Right lobe of liver (tissue), 6 donors: ENCODE measurements at regions not wholly inside any gene's neighbourhood (a gene's known extent, or its start where the extent isn't known, plus 50 kb on each side); places are given as distances from the start of the nearest gene placed in this dataset.

Experiments
- ATAC-seq, 4 donors: fragments of 200-7000 bp; cut with Tn5 transposase; one replicate each; pipeline ENCODE4 v1.9.1; 2020; ENCODE audit warnings: mild to moderate bottlenecking in 4 of 4, moderate library complexity in 4 of 4
- DNase-seq, 3 donors: peaks; one replicate each; pipeline ENCODE4 v3.0.0-alpha.2; 2020
- H3K27ac ChIP-seq, 3 donors: fragments of 200-600 bp; one replicate each; pipeline ENCODE4 v1.8.0; 2022
- H3K27me3 ChIP-seq, 2 donors: fragments of 200-600 bp; one replicate each; pipeline ENCODE4 v1.8.0; 2022
- H3K36me3 ChIP-seq, 4 donors: fragments of 200-600 bp; sonication (generic) in 1 of 4; one replicate each; pipeline versions ENCODE4 v1.5.1 to v1.8.0; 2017 to 2022; ENCODE audit warnings: control low read depth in 1 of 4
- H3K4me1 ChIP-seq, 4 donors: fragments of 200-600 bp; sonication (generic) in 1 of 4; one replicate each; pipeline versions ENCODE4 v1.5.1 to v1.8.0; 2017 to 2022; ENCODE audit warnings: control low read depth in 1 of 4
- H3K4me3 ChIP-seq, 3 donors: fragments of 200-600 bp; one replicate each; pipeline ENCODE4 v1.8.0; 2022
- H3K9me3 ChIP-seq, 4 donors: fragments of 200-600 bp; sonication (generic) in 1 of 4; one replicate each; pipeline versions ENCODE4 v1.5.1 to v1.8.0; 2017 to 2022; ENCODE audit warnings: control low read depth in 1 of 4
- POLR2A ChIP-seq: fragments of 450-650 bp; IDR thresholded peaks from one replicate; pipeline ENCODE4 v1.6.1; 2017; ENCODE audit warnings: antibody characterized with exemption, mild to moderate bottlenecking
- WGBS: methylation state at CpG from one replicate; pipeline ENCODE4 v1.1.6; 2018; ENCODE audit warnings: low coverage, low lambda C conversion rate; ENCODE audit not compliant: insufficient coverage; ENCODE audit errors: missing lambda C conversion rate; 5-methylcytosine and 5-hydroxymethylcytosine counted together
- intact Hi-C, 2 donors: fragments of 100-400 bp; cut with DNase I; formaldehyde crosslinking; loops; one replicate each; pipeline versions ENCODE4 v1.11.2 to v1.14.1; 2022
- TF ChIP-seq, protein P1 (sequence below), 4 donors: fragments of 200-600 bp in 3 of 4; fragments of 450-650 bp in 1 of 4; IDR thresholded peaks; one replicate each; pipeline versions ENCODE4 v1.5.1 to v1.8.0; 2016 to 2022; ENCODE audit warnings: antibody characterized with exemption in 4 of 4, mild to moderate bottlenecking in 2 of 4
- donor health status: DM: no; HTN: yes; CAD: no.
- donor health status: DM: no; HTN: no; CAD: no.
- donor health status: DM: no; HTN: no; CAD: no.
- donor health status: DM: no; HTN: yes; CAD: no.
- donor health status: DM: no; HTN: yes; CAD: no.

DNA sequence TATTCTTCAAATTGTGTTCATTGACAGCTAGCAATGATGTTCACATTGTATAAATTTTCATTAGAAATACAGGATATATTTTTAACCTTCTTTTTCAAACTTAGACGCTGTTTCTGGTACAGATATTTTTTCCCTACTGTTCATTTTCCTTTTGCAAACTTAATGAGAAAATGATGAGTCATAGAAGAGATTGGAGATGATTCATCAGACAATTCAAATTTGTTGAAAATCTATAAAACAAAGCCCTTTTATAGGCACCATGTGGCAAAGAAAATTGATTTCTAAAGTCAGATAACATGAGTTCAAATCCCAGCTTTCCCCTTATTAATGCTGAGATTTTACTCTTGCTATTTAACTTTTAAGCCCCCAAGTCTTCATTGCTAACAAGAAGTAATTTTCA is 728.8 kb upstream of the DDX18 start:
- ATAC-seq (no peak), DNase-seq (no peak)
- no peaks in the 10 kb centered on the region for H3K9me3 ChIP-seq
- WGBS = 40% methylated on average over 1 of the region's 1 CpG
- no peaks in the 10 kb centered on the region for H3K36me3 ChIP-seq
- H3K27ac ChIP-seq = no peak overlapping the region
- no peak overlapping the region for H3K4me3 ChIP-seq
- H3K27me3 ChIP-seq = no peaks in the 10 kb centered on the region
- no peaks in the 10 kb centered on the region for H3K4me1 ChIP-seq
- intact Hi-C loops = no loop called here
- no peak for TF ChIP-seq POLR2A
- TF ChIP-seq, protein P1, sequence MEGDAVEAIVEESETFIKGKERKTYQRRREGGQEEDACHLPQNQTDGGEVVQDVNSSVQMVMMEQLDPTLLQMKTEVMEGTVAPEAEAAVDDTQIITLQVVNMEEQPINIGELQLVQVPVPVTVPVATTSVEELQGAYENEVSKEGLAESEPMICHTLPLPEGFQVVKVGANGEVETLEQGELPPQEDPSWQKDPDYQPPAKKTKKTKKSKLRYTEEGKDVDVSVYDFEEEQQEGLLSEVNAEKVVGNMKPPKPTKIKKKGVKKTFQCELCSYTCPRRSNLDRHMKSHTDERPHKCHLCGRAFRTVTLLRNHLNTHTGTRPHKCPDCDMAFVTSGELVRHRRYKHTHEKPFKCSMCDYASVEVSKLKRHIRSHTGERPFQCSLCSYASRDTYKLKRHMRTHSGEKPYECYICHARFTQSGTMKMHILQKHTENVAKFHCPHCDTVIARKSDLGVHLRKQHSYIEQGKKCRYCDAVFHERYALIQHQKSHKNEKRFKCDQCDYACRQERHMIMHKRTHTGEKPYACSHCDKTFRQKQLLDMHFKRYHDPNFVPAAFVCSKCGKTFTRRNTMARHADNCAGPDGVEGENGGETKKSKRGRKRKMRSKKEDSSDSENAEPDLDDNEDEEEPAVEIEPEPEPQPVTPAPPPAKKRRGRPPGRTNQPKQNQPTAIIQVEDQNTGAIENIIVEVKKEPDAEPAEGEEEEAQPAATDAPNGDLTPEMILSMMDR (IDR thresholded peaks at IDR 0.05) = no peak

DNA sequence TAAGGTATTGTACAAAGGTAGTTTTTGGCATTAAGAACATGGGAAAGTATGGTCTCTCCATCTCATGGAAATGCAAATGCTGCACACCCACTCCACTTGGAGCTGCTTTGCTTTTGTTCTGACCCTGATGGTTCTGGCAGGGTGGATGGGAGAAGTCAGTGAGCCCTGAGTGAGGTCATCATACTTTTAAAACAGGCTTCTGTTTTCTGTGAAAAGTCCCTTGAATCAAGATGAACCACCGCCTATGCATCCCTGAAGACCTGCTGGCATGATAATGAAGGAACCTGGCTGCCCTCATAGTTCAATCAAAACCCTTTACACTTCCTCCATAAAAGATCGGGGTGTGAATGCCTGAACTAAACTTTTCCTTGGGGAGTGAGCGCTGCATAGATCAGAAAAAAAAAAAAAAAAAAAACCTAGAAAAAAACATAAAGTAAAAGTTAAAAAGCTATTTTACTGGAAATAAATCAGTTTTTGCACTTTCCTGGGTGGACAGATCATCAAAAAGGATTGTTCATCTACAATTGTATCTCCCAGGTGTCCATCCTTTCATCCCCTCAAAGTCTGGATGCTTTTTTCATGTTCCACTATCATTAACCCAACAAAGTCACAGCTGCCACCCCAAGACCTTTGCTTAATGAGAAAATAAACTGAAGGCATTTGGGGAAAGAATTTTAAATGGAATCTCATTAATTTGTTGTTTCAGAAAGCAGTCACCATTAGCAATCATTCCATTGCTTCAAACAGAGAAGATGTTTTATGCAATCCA is 728.1 kb upstream of the DDX18 start:
- no peak overlapping the region for H3K4me3 ChIP-seq
- no peak for TF ChIP-seq POLR2A
- TF ChIP-seq, protein P1 (IDR thresholded peaks at IDR 0.05) = no peak
- ATAC-seq (no peak), DNase-seq (no peak)
- intact Hi-C loops = no loop called here
- 49% methylated on average over 3 of the region's 3 CpGs for WGBS
- H3K27me3 ChIP-seq = no peaks in the 10 kb centered on the region
- H3K27ac ChIP-seq = no peak overlapping the region
- no peaks in the 10 kb centered on the region for H3K36me3 ChIP-seq
- H3K4me1 ChIP-seq = no peaks in the 10 kb centered on the region
- H3K9me3 ChIP-seq = no peaks in the 10 kb centered on the region

DNA sequence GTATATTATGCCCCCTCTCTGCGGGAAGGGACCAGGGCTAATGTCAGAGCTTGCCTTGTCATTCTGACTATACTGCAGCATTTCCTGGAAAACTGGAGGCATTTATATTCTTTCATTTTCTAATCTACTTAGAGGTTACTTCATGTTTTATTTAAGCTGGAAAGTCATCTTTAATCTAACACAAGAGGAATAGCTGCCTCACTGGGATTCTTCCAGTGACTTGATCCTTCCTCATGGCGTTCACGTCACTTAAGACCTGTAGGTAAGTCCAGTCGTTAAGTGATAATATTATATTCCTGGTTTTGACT is 727.6 kb upstream of the DDX18 start:
- DNase-seq (no peak), ATAC-seq (no peak)
- intact Hi-C loops = no loop called here
- WGBS = 38% methylated on average over 4 of the region's 4 CpGs
- H3K36me3 ChIP-seq = no peaks in the 10 kb centered on the region
- no peaks in the 10 kb centered on the region for H3K27me3 ChIP-seq
- H3K9me3 ChIP-seq = no peaks in the 10 kb centered on the region
- H3K4me1 ChIP-seq = no peaks in the 10 kb centered on the region
- no peak overlapping the region for H3K27ac ChIP-seq
- no peak overlapping the region for H3K4me3 ChIP-seq
- TF ChIP-seq, protein P1 (IDR thresholded peaks at IDR 0.05) = no peak
- no peak for TF ChIP-seq POLR2A

DNA sequence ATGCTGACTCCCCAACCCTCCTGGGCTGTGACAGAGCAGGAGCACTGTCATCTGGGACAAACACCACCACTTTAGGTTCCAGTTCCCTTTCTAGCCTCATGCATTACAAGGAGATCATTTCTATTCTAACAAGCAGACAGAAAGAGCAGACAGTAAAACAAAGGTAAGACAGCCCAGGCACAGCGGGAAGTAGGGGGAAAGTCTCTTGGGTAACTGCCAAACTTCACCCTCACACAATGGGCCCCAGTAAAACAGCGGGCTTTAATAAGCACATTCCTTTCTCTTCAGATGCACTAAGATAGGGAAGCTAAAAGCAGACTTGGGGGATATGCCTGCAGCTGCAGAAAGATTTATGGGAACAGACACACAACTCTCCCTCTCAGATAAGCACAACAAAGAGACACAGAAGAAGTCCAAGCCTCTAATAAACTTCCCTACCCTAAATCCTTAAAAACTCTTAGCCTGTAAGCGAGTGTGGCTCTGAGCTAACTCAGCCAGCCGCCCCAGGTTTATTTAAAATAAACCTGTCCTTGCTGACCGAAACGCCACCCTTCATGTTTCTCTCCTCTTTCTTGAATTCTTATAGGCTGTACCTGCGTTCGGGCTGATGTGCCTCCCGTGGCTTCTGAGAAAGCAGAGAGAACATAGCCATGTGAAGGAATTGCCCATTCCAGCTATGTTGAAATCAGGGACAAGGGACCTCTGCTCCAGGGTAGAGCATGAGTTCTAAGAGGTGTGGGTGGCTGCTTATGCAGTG is 726.8 kb upstream of the DDX18 start:
- ATAC-seq (no peak), DNase-seq (no peak)
- no peaks in the 10 kb centered on the region for H3K36me3 ChIP-seq
- no peaks in the 10 kb centered on the region for H3K9me3 ChIP-seq
- H3K27me3 ChIP-seq = no peaks in the 10 kb centered on the region
- H3K4me1 ChIP-seq = no peaks in the 10 kb centered on the region
- TF ChIP-seq POLR2A = no peak
- WGBS = 24% methylated on average over 9 of the region's 9 CpGs
- no peak overlapping the region for H3K4me3 ChIP-seq
- H3K27ac ChIP-seq = no peak overlapping the region
- intact Hi-C loops = no loop called here

DNA sequence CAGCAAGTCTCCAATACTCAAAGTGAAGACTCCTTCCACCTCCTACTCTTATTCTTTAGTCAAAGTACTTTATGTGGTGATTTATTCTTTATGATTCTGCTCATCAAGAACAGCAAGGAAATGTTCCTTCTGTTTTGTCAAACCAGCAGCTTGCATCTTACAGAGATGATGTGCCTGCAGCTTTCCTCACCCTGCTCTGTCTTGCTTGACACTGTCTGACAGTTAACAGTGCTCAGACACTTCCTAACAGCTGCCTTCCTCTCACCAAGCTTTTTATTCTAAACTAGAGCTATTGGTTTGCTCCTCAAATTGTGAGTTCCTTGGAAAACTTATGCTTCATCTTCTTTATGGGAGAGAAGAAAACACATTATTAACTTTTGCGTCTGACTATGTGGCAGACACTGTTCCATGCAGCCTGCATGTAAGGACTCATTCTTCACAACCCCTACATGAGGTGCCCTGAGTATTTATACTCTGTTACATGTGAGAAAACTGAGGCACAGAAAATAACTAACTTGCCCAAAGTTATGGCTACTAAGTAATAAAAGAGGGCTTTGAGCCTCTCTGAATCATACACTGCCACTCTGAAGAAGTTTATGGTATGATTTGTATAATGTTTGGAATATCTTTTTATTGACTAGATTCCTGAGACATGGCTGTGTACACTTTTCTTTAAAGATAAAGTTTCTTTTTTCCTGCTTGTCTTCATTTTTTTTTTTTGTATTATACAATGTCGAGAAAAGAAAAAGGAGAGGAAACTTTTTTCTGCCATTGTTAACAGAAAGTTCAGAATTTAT is 723.3 kb upstream of the DDX18 start:
- no peak for DNase-seq
- no peak for ATAC-seq
- Histone ChIP-seq H3K27me3 (no peaks in the 10 kb centered on the region), H3K4me1 (no peaks in the 10 kb centered on the region), H3K4me3 (no peak overlapping the region), H3K36me3 (no peaks in the 10 kb centered on the region), H3K9me3 (no peaks in the 10 kb centered on the region), H3K27ac (no peak overlapping the region)
- 38% methylated on average over 2 of the region's 2 CpGs for WGBS
- TF ChIP-seq, protein P1 (IDR thresholded peaks at IDR 0.05) = no peak
- TF ChIP-seq POLR2A = no peak
- intact Hi-C loops = no loop called here
